ENCODE measurements at regions not wholly inside any gene's neighbourhood (a gene's known extent, or its start where the extent isn't known, plus 50 kb on each side); places are given as distances from the start of the nearest gene placed in this dataset.

DNA sequence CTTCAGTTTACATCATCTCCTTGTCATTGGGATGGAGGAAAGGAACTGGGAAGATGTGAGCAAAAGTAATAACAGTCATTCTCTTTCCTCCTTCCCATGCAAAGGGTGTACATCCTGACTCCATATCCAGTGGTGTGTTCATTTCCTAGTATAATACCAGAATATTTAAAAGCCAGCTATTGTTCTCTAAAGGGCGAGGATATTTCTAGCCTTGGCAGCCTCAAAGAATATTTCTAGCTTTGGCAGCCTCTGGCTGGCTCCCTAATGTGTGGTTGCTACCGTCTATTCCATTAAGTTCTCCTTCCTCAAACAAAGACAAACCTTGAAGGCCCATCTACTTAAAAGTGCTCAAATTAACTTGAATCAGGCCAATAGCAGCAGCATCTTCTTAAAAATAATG, 114.0 kb downstream of the FAM76B start:
- H3K27me3 Mint-ChIP-seq (ENCODE audit: low read depth) = no peaks in the 10 kb centered on the region
- no peak for DNase-seq
- CTCF ChIA-PET = no interaction called here
- peaks cover 8% of the 10 kb centered on the region for H3K36me3 Mint-ChIP-seq (ENCODE audit: low read depth)
- H3K4me1 Mint-ChIP-seq (ENCODE audit: low read depth) = peaks cover 23% of the 10 kb centered on the region
- POLR2A ChIA-PET = no interaction called here
- peaks cover 4% of the 10 kb centered on the region for H3K9me3 Mint-ChIP-seq (ENCODE audit: insufficient read depth)
- no peak for ATAC-seq
- no peak overlapping the region for H3K27ac Mint-ChIP-seq
- H3K4me3 Mint-ChIP-seq = no peak overlapping the region

DNA sequence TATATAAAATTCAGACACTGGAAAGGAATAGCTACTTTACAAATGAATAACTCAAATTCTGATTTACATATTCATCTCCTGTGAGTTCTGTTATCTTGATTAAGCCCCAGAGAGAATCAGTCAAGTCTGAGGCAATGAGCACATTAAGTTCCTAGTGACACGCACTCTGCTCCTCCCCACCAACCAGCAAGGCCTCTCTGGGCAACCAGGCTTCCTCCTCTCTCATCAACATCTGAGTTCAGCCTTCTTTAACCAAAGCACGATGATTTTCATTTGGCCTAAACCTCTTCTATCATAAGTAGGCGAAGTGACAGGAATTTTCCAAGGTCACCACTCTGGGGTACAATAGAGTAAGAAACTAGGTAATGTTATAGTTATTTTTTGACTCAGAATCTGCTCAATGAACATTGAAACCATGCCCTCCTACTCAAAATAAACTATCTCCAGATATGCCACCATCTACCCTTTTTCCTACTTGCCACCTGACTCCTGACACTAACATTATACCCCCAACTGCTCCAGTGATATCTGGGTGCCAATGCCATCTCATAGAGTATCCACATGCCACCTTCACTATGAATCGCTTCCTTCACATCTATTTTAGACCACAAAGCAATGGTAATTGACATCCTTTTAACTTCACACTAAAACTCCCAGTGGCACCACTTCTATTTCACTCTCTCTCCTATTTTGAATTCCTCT, 114.8 kb downstream of the FAM76B start:
- ChIA-PET CTCF (interaction anchor here (1.0 kb wide), 1 partner anchor 28 kb away, joined by 3 read pairs; no protein-coding TSS in a partner anchor), POLR2A (no interaction called here)
- H3K27me3 Mint-ChIP-seq (ENCODE audit: low read depth) = no peaks in the 10 kb centered on the region
- H3K36me3 Mint-ChIP-seq (ENCODE audit: low read depth) = peaks cover 8% of the 10 kb centered on the region
- no peak for DNase-seq
- no peak overlapping the region for H3K4me3 Mint-ChIP-seq
- peak; percentile 51 for ATAC-seq
- peaks cover 4% of the 10 kb centered on the region for H3K9me3 Mint-ChIP-seq (ENCODE audit: insufficient read depth)
- peaks cover 16% of the 10 kb centered on the region for H3K4me1 Mint-ChIP-seq (ENCODE audit: low read depth)
- peak overlapping the region; percentile 15 for H3K27ac Mint-ChIP-seq

GRCh38 chr11:95671768-95672167, 117.8 kb downstream of the FAM76B start:
- Mint-ChIP-seq H3K9me3 (ENCODE audit: insufficient read depth) (peaks cover 7% of the 10 kb centered on the region), H3K36me3 (ENCODE audit: low read depth) (peaks cover 2% of the 10 kb centered on the region), H3K27ac (no peak overlapping the region), H3K4me1 (ENCODE audit: low read depth) (peaks cover 13% of the 10 kb centered on the region), H3K4me3 (no peak overlapping the region), H3K27me3 (ENCODE audit: low read depth) (no peaks in the 10 kb centered on the region)
- POLR2A ChIA-PET = no interaction called here
- DNase-seq (no peak), ATAC-seq (no peak)
- CTCF ChIA-PET = interaction anchor here (0.9 to 2.6 kb wide), 4 partner anchors 13 to 35 kb away, joined by 3 to 15 read pairs (median 3); no protein-coding TSS in a partner anchor

- H3K4me3 Mint-ChIP-seq = no peak overlapping the region
- POLR2A ChIA-PET = no interaction called here
Measured at GRCh38 chr11:95668131-95668530, 121.5 kb downstream of the FAM76B start.

GRCh38 chr11:95661162-95661561, 128.4 kb downstream of the FAM76B start:
- no peak for ATAC-seq

More at GRCh38 chr11:95668131-95668530, 121.5 kb downstream of the FAM76B start:
- no peak overlapping the region for H3K27ac Mint-ChIP-seq
- DNase-seq (no peak), ATAC-seq (no peak)
- CTCF ChIA-PET = interaction anchor here (1.0 to 1.1 kb wide), 2 partner anchors 9 to 37 kb away, joined by 3 read pairs; no protein-coding TSS in a partner anchor
- H3K36me3 Mint-ChIP-seq (ENCODE audit: low read depth) = peaks cover 4% of the 10 kb centered on the region
- peaks cover 22% of the 10 kb centered on the region for H3K9me3 Mint-ChIP-seq (ENCODE audit: insufficient read depth)
- H3K4me1 Mint-ChIP-seq (ENCODE audit: low read depth) = peaks cover 2% of the 10 kb centered on the region
- H3K27me3 Mint-ChIP-seq (ENCODE audit: low read depth) = no peaks in the 10 kb centered on the region

GRCh38 chr11:95660038-95660437, 129.5 kb downstream of the FAM76B start:
- Mint-ChIP-seq H3K27ac (no peak overlapping the region), H3K36me3 (ENCODE audit: low read depth) (peaks cover 4% of the 10 kb centered on the region), H3K27me3 (ENCODE audit: low read depth) (no peaks in the 10 kb centered on the region), H3K4me1 (ENCODE audit: low read depth) (peaks cover 20% of the 10 kb centered on the region), H3K4me3 (no peak overlapping the region), H3K9me3 (ENCODE audit: insufficient read depth) (peaks cover 6% of the 10 kb centered on the region)
- DNase-seq (peak; percentile 26), ATAC-seq (peak; percentile 70)
- ChIA-PET CTCF (interaction anchor here (0.8 to 1.7 kb wide), 3 partner anchors 8 to 45 kb away, joined by 3 to 6 read pairs (median 3); no protein-coding TSS in a partner anchor), POLR2A (interaction anchor here (0.8 kb wide), 1 partner anchor 10 kb away, joined by 3 read pairs; no protein-coding TSS in a partner anchor)

More at GRCh38 chr11:95661162-95661561, 128.4 kb downstream of the FAM76B start:
- peaks cover 6% of the 10 kb centered on the region for H3K36me3 Mint-ChIP-seq (ENCODE audit: low read depth)
- peaks cover 15% of the 10 kb centered on the region for H3K9me3 Mint-ChIP-seq (ENCODE audit: insufficient read depth)
- CTCF ChIA-PET = interaction anchor here (1.0 to 1.7 kb wide), 3 partner anchors 19 to 44 kb away, joined by 3 to 6 read pairs (median 3); no protein-coding TSS in a partner anchor
- H3K27ac Mint-ChIP-seq = no peak overlapping the region
- peaks cover 20% of the 10 kb centered on the region for H3K4me1 Mint-ChIP-seq (ENCODE audit: low read depth)
- POLR2A ChIA-PET = no interaction called here
- H3K4me3 Mint-ChIP-seq = no peak overlapping the region
- no peaks in the 10 kb centered on the region for H3K27me3 Mint-ChIP-seq (ENCODE audit: low read depth)
- no peak for DNase-seq

- peaks cover 20% of the 10 kb centered on the region for H3K4me1 Mint-ChIP-seq (ENCODE audit: low read depth)
- DNase-seq = no peak
- H3K9me3 Mint-ChIP-seq (ENCODE audit: insufficient read depth) = no peaks in the 10 kb centered on the region
- ATAC-seq = no peak
- peaks cover 3% of the 10 kb centered on the region for H3K36me3 Mint-ChIP-seq (ENCODE audit: low read depth)
- no peaks in the 10 kb centered on the region for H3K27me3 Mint-ChIP-seq (ENCODE audit: low read depth)
- ChIA-PET CTCF (interaction anchor here (1.1 to 1.5 kb wide), 3 partner anchors 9 to 46 kb away, joined by 3 to 6 read pairs (median 3); no protein-coding TSS in a partner anchor), POLR2A (no interaction called here)
- H3K4me3 Mint-ChIP-seq = no peak overlapping the region
- no peak overlapping the region for H3K27ac Mint-ChIP-seq
Measured at GRCh38 chr11:95659088-95659487, 130.5 kb downstream of the FAM76B start.

GRCh38 chr11:95655536-95655935, 134.0 kb downstream of the FAM76B start:
- H3K36me3 Mint-ChIP-seq (ENCODE audit: low read depth) = peaks cover 3% of the 10 kb centered on the region
- DNase-seq = no peak
- H3K27ac Mint-ChIP-seq = no peak overlapping the region
- H3K4me3 Mint-ChIP-seq = no peak overlapping the region
- ChIA-PET CTCF (interaction anchor here (0.7 kb wide), 1 partner anchor 50 kb away, joined by 3 read pairs; no protein-coding TSS in a partner anchor), POLR2A (no interaction called here)
- ATAC-seq = no peak
- H3K27me3 Mint-ChIP-seq (ENCODE audit: low read depth) = peaks cover 6% of the 10 kb centered on the region
- H3K9me3 Mint-ChIP-seq (ENCODE audit: insufficient read depth) = no peaks in the 10 kb centered on the region
- H3K4me1 Mint-ChIP-seq (ENCODE audit: low read depth) = peaks cover 13% of the 10 kb centered on the region

DNA sequence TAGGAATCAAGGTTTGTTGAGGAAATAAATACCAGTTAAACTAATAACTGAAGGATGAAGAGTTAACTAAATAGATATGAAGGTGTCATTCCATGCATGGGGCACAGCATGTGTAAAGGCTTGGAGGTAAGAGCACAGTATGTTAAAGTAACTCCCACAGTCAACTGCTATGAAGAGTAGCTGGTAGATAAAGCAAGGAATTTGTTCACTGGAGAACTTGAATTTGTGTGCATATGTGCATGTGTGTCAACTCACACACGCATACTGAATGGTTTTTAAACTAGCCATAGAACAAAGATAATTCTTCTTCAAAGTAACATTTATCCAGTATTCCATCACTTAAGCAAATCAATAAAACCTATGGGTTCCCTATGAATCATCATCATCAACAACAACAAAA, 135.9 kb downstream of the FAM76B start:
- Mint-ChIP-seq H3K36me3 (ENCODE audit: low read depth) (peaks cover 3% of the 10 kb centered on the region), H3K4me3 (no peak overlapping the region), H3K27ac (no peak overlapping the region), H3K9me3 (ENCODE audit: insufficient read depth) (no peaks in the 10 kb centered on the region), H3K27me3 (ENCODE audit: low read depth) (peaks cover 6% of the 10 kb centered on the region), H3K4me1 (ENCODE audit: low read depth) (no peaks in the 10 kb centered on the region)
- ChIA-PET CTCF (no interaction called here), POLR2A (no interaction called here)
- DNase-seq (no peak), ATAC-seq (no peak)

GRCh38 chr11:95653099-95653498, 136.5 kb downstream of the FAM76B start:
- ATAC-seq = no peak
- CTCF ChIA-PET = no interaction called here
- Mint-ChIP-seq H3K4me3 (no peak overlapping the region), H3K9me3 (ENCODE audit: insufficient read depth) (no peaks in the 10 kb centered on the region), H3K27ac (no peak overlapping the region), H3K27me3 (ENCODE audit: low read depth) (peaks cover 6% of the 10 kb centered on the region), H3K36me3 (ENCODE audit: low read depth) (peaks cover 3% of the 10 kb centered on the region), H3K4me1 (ENCODE audit: low read depth) (no peaks in the 10 kb centered on the region)
- no peak for DNase-seq
- POLR2A ChIA-PET = no interaction called here

- H3K4me1 Mint-ChIP-seq (ENCODE audit: low read depth) = no peaks in the 10 kb centered on the region
Measured at GRCh38 chr11:95652002-95652472, 137.5 kb downstream of the FAM76B start.

GRCh38 chr11:95650276-95650675, 139.3 kb downstream of the FAM76B start:
- ChIA-PET POLR2A (interaction anchor here (0.7 kb wide), 1 partner anchor 10 kb away, joined by 3 read pairs; no protein-coding TSS in a partner anchor), CTCF (no interaction called here)
- Mint-ChIP-seq H3K4me1 (ENCODE audit: low read depth) (no peaks in the 10 kb centered on the region), H3K36me3 (ENCODE audit: low read depth) (peaks cover 2% of the 10 kb centered on the region), H3K27me3 (ENCODE audit: low read depth) (peaks cover 6% of the 10 kb centered on the region), H3K9me3 (ENCODE audit: insufficient read depth) (peaks cover 5% of the 10 kb centered on the region), H3K4me3 (no peak overlapping the region), H3K27ac (no peak overlapping the region)
- no peak for DNase-seq
- ATAC-seq = no peak

More at GRCh38 chr11:95652002-95652472, 137.5 kb downstream of the FAM76B start:
- H3K27me3 Mint-ChIP-seq (ENCODE audit: low read depth) = peaks cover 6% of the 10 kb centered on the region
- ATAC-seq (no peak), DNase-seq (no peak)
- CTCF ChIA-PET = no interaction called here
- POLR2A ChIA-PET = no interaction called here
- H3K4me3 Mint-ChIP-seq = no peak overlapping the region
- H3K9me3 Mint-ChIP-seq (ENCODE audit: insufficient read depth) = no peaks in the 10 kb centered on the region
- H3K27ac Mint-ChIP-seq = no peak overlapping the region
- H3K36me3 Mint-ChIP-seq (ENCODE audit: low read depth) = no peaks in the 10 kb centered on the region
